Peyer's patch (tissue), 4 donors: ENCODE measurements at regions not wholly inside any gene's neighbourhood (a gene's known extent, or its start where the extent isn't known, plus 50 kb on each side); places are given as distances from the start of the nearest gene placed in this dataset.

Source experiments
- DNase-seq, 3 donors: peaks; one replicate each; pipeline ENCODE4 v3.0.0-alpha.2; 2017 to 2019
- H3K27ac ChIP-seq, 4 donors: fragments of 200-600 bp; sonication (generic); one replicate each; pipeline ENCODE4 v1.5.1; 2016 to 2019
- H3K27me3 ChIP-seq, 2 donors: fragments of 200-600 bp; sonication (generic); one replicate each; pipeline ENCODE4 v1.5.1; 2019
- H3K36me3 ChIP-seq, 3 donors: fragments of 200-600 bp; sonication (generic); one replicate each; pipeline ENCODE4 v1.5.1; 2016 to 2019
- H3K4me1 ChIP-seq, 4 donors: fragments of 200-600 bp; sonication (generic); one replicate each; pipeline ENCODE4 v1.5.1; 2016 to 2019
- H3K4me3 ChIP-seq, 4 donors: fragments of 200-600 bp; sonication (generic); 1 replicate in 3 of 4; 2 replicates in 1 of 4; pipeline ENCODE4 v1.5.1; 2016 to 2019; ENCODE audit warnings: mild to moderate bottlenecking in 1 of 4
- H3K9me3 ChIP-seq, 4 donors: fragments of 200-600 bp; sonication (generic); one replicate each; pipeline ENCODE4 v1.5.1; 2016 to 2019; ENCODE audit warnings: mild to moderate bottlenecking in 1 of 4
- CTCF ChIP-seq, 6 experiments: fragments of 450-650 bp in 4 of 6; fragments of 200-600 bp in 2 of 6; sonication (generic) in 1 of 6; IDR thresholded peaks; one replicate each; pipeline ENCODE4 v1.5.1; 2017 to 2019; ENCODE audit warnings: antibody characterized with exemption in 6 of 6, mild to moderate bottlenecking in 3 of 6, moderate library complexity in 1 of 6
- POLR2A ChIP-seq, 2 donors: fragments of 450-650 bp; IDR thresholded peaks; one replicate each; pipeline ENCODE4 v1.5.1; 2017; ENCODE audit warnings: antibody characterized with exemption in 2 of 2, mild to moderate bottlenecking in 2 of 2, moderate library complexity in 2 of 2

- no peak for DNase-seq
- Histone ChIP-seq H3K4me3 (no peak overlapping the region), H3K4me1 (no peaks in the 10 kb centered on the region), H3K36me3 (no peaks in the 10 kb centered on the region), H3K27me3 (no peaks in the 10 kb centered on the region), H3K9me3 (no peaks in the 10 kb centered on the region), H3K27ac (no peak overlapping the region)
- TF ChIP-seq CTCF (IDR thresholded peaks at IDR 0.05) (no peak), POLR2A (IDR thresholded peaks at IDR 0.05) (no peak)
Observed at GRCh38 chr4:82145850-82146249, 227.9 kb downstream of the HNRNPD start.

- H3K27ac ChIP-seq: no peak overlapping the region
- TF ChIP-seq POLR2A (IDR thresholded peaks at IDR 0.05) (no peak), CTCF (IDR thresholded peaks at IDR 0.05) (no peak)
- DNase-seq: no peak
- H3K36me3 ChIP-seq: no peaks in the 10 kb centered on the region
- H3K4me1 ChIP-seq: no peaks in the 10 kb centered on the region
- H3K9me3 ChIP-seq: no peaks in the 10 kb centered on the region
- no peaks in the 10 kb centered on the region for H3K27me3 ChIP-seq
- no peak overlapping the region for H3K4me3 ChIP-seq
Observed at GRCh38 chr4:82140422-82140821, 233.4 kb downstream of the HNRNPD start.

- TF ChIP-seq CTCF (IDR thresholded peaks at IDR 0.05): no peak
- TF ChIP-seq POLR2A (IDR thresholded peaks at IDR 0.05): no peak
- Histone ChIP-seq H3K4me3 (no peak overlapping the region), H3K36me3 (no peaks in the 10 kb centered on the region), H3K27ac (no peak overlapping the region), H3K4me1 (no peaks in the 10 kb centered on the region), H3K27me3 (no peaks in the 10 kb centered on the region), H3K9me3 (no peaks in the 10 kb centered on the region)
- no peak for DNase-seq
Observed at GRCh38 chr4:82139287-82139686, 234.5 kb downstream of the HNRNPD start.

GRCh38 chr4:82138374-82138773, 235.4 kb downstream of the HNRNPD start:
- Histone ChIP-seq H3K36me3 (no peaks in the 10 kb centered on the region), H3K27ac (no peak overlapping the region), H3K9me3 (no peaks in the 10 kb centered on the region), H3K4me1 (no peaks in the 10 kb centered on the region), H3K27me3 (no peaks in the 10 kb centered on the region), H3K4me3 (no peak overlapping the region)
- no peak for DNase-seq
- TF ChIP-seq CTCF (IDR thresholded peaks at IDR 0.05) (no peak), POLR2A (IDR thresholded peaks at IDR 0.05) (no peak)

GRCh38 chr4:82136161-82136801, 237.5 kb downstream of the HNRNPD start:
- Histone ChIP-seq H3K27me3 (no peaks in the 10 kb centered on the region), H3K4me3 (no peak overlapping the region), H3K36me3 (no peaks in the 10 kb centered on the region), H3K4me1 (no peaks in the 10 kb centered on the region), H3K27ac (no peak overlapping the region), H3K9me3 (no peaks in the 10 kb centered on the region)
- DNase-seq: no peak
- TF ChIP-seq CTCF (IDR thresholded peaks at IDR 0.05) (no peak), POLR2A (IDR thresholded peaks at IDR 0.05) (no peak)

- no peak overlapping the region for H3K4me3 ChIP-seq
- no peaks in the 10 kb centered on the region for H3K36me3 ChIP-seq
- DNase-seq: no peak
- no peaks in the 10 kb centered on the region for H3K9me3 ChIP-seq
- no peaks in the 10 kb centered on the region for H3K4me1 ChIP-seq
- H3K27ac ChIP-seq: no peak overlapping the region
- H3K27me3 ChIP-seq: no peaks in the 10 kb centered on the region
- TF ChIP-seq CTCF (IDR thresholded peaks at IDR 0.05) (no peak), POLR2A (IDR thresholded peaks at IDR 0.05) (no peak)
Observed at GRCh38 chr4:82128355-82128754, 245.4 kb downstream of the HNRNPD start.
